Duodenal mucosa (tissue), 2 donors: ENCODE measurements at regions not wholly inside any gene's neighbourhood (a gene's known extent, or its start where the extent isn't known, plus 50 kb on each side); places are given as distances from the start of the nearest gene placed in this dataset.

ENCODE experiments used
- H3K27ac ChIP-seq: one replicate; pipeline ENCODE4 v1.7.0; 2013; ENCODE audit warnings: low read depth, low read length
- H3K27me3 ChIP-seq, 2 donors: one replicate each; pipeline ENCODE4 v1.7.0; 2013; ENCODE audit warnings: low read length in 2 of 2, control low read depth in 1 of 2; ENCODE audit not compliant: insufficient read depth in 2 of 2, control insufficient read depth in 1 of 2
- H3K36me3 ChIP-seq, 2 donors: one replicate each; pipeline ENCODE4 v1.7.0; 2013; ENCODE audit warnings: low read length in 2 of 2, control low read depth in 1 of 2; ENCODE audit not compliant: insufficient read depth in 2 of 2, control insufficient read depth in 1 of 2
- H3K4me1 ChIP-seq, 2 donors: one replicate each; pipeline ENCODE4 v1.7.0; 2013; ENCODE audit warnings: low read length in 2 of 2, control low read depth in 1 of 2; ENCODE audit not compliant: insufficient read depth in 2 of 2, control insufficient read depth in 1 of 2
- H3K4me3 ChIP-seq, 2 donors: one replicate each; pipeline ENCODE4 v1.7.0; 2013; ENCODE audit warnings: low read length in 2 of 2, low read depth in 1 of 2
- H3K9ac ChIP-seq, 2 donors: one replicate each; pipeline ENCODE4 v1.7.0; 2013; ENCODE audit warnings: low read length in 2 of 2, low read depth in 1 of 2
- H3K9me3 ChIP-seq, 2 donors: one replicate each; pipeline ENCODE4 v1.7.0; 2013; ENCODE audit warnings: low read length in 2 of 2, control low read depth in 1 of 2; ENCODE audit not compliant: control insufficient read depth in 1 of 2

GRCh38 chr9:27848315-27848714 is 275.0 kb upstream of the C9orf72 start:
- Histone ChIP-seq H3K27me3 (no peaks in the 10 kb centered on the region), H3K9ac (no peak overlapping the region), H3K36me3 (no peaks in the 10 kb centered on the region), H3K4me3 (no peak overlapping the region), H3K9me3 (no peaks in the 10 kb centered on the region), H3K4me1 (no peaks in the 10 kb centered on the region), H3K27ac (no peak overlapping the region)

- Histone ChIP-seq H3K4me1 (no peaks in the 10 kb centered on the region), H3K27me3 (no peaks in the 10 kb centered on the region), H3K9me3 (no peaks in the 10 kb centered on the region), H3K4me3 (no peak overlapping the region), H3K36me3 (no peaks in the 10 kb centered on the region), H3K9ac (no peak overlapping the region), H3K27ac (no peak overlapping the region)
These were observed 278.6 kb upstream of the C9orf72 start for GRCh38 chr9:27851858-27852257.

GRCh38 chr9:27853529-27853928 is 280.2 kb upstream of the C9orf72 start:
- H3K4me3 ChIP-seq, result no peak overlapping the region
- H3K27me3 ChIP-seq, result no peaks in the 10 kb centered on the region
- no peak overlapping the region for H3K27ac ChIP-seq
- H3K4me1 ChIP-seq, result no peaks in the 10 kb centered on the region
- H3K9ac ChIP-seq, result no peak overlapping the region
- no peaks in the 10 kb centered on the region for H3K9me3 ChIP-seq
- H3K36me3 ChIP-seq, result no peaks in the 10 kb centered on the region

- Histone ChIP-seq H3K36me3 (no peaks in the 10 kb centered on the region), H3K27ac (no peak overlapping the region), H3K4me3 (no peak overlapping the region), H3K9ac (no peak overlapping the region), H3K4me1 (no peaks in the 10 kb centered on the region), H3K27me3 (no peaks in the 10 kb centered on the region), H3K9me3 (no peaks in the 10 kb centered on the region)
These were observed 282.8 kb upstream of the C9orf72 start for GRCh38 chr9:27856054-27856453.

GRCh38 chr9:27856748-27857147 is 283.5 kb upstream of the C9orf72 start:
- Histone ChIP-seq H3K4me1 (no peaks in the 10 kb centered on the region), H3K27me3 (no peaks in the 10 kb centered on the region), H3K4me3 (no peak overlapping the region), H3K9me3 (no peaks in the 10 kb centered on the region), H3K27ac (no peak overlapping the region), H3K9ac (no peak overlapping the region), H3K36me3 (no peaks in the 10 kb centered on the region)

GRCh38 chr9:27861887-27862286 is 288.6 kb upstream of the C9orf72 start:
- Histone ChIP-seq H3K27ac (no peak overlapping the region), H3K9me3 (no peaks in the 10 kb centered on the region), H3K27me3 (no peaks in the 10 kb centered on the region), H3K4me1 (no peaks in the 10 kb centered on the region), H3K36me3 (no peaks in the 10 kb centered on the region), H3K9ac (no peak overlapping the region), H3K4me3 (no peak overlapping the region)

GRCh38 chr9:27864644-27865438 is 291.6 kb upstream of the C9orf72 start:
- Histone ChIP-seq H3K27ac (no peak overlapping the region), H3K9me3 (no peaks in the 10 kb centered on the region), H3K4me1 (no peaks in the 10 kb centered on the region), H3K9ac (no peak overlapping the region), H3K27me3 (no peaks in the 10 kb centered on the region), H3K36me3 (no peaks in the 10 kb centered on the region), H3K4me3 (no peak overlapping the region)

GRCh38 chr9:27866741-27867140 is 293.5 kb upstream of the C9orf72 start:
- no peaks in the 10 kb centered on the region for H3K27me3 ChIP-seq
- no peak overlapping the region for H3K9ac ChIP-seq
- no peaks in the 10 kb centered on the region for H3K36me3 ChIP-seq
- H3K4me1 ChIP-seq, result no peaks in the 10 kb centered on the region
- H3K27ac ChIP-seq, result no peak overlapping the region
- no peaks in the 10 kb centered on the region for H3K9me3 ChIP-seq
- H3K4me3 ChIP-seq, result no peak overlapping the region

- no peak overlapping the region for H3K27ac ChIP-seq
- no peak overlapping the region for H3K4me3 ChIP-seq
- no peaks in the 10 kb centered on the region for H3K9me3 ChIP-seq
- no peaks in the 10 kb centered on the region for H3K27me3 ChIP-seq
- H3K4me1 ChIP-seq, result no peaks in the 10 kb centered on the region
- H3K9ac ChIP-seq, result no peak overlapping the region
- H3K36me3 ChIP-seq, result no peaks in the 10 kb centered on the region
These were observed 297.1 kb upstream of the C9orf72 start for GRCh38 chr9:27870404-27870803.

GRCh38 chr9:27880156-27880555 is 306.9 kb upstream of the C9orf72 start:
- Histone ChIP-seq H3K27me3 (no peaks in the 10 kb centered on the region), H3K4me1 (no peaks in the 10 kb centered on the region), H3K4me3 (no peak overlapping the region), H3K36me3 (no peaks in the 10 kb centered on the region), H3K9ac (no peak overlapping the region), H3K27ac (no peak overlapping the region), H3K9me3 (no peaks in the 10 kb centered on the region)
